Kidney (tissue), 13 donors: ENCODE measurements at regions not wholly inside any gene's neighbourhood (a gene's known extent, or its start where the extent isn't known, plus 50 kb on each side); places are given as distances from the start of the nearest gene placed in this dataset.

Experiments
- DNase-seq, 5 donors: peaks; one replicate each; pipeline ENCODE4 v3.0.0-alpha.2; 2013 to 2020
- FAIRE-seq: peaks from 2 replicates; lab custom pipeline; 2012; peaks lifted over from hg19 to GRCh38; lab: Jason Lieb, UNC
- H3K27ac ChIP-seq, 2 donors: one replicate each; pipeline ENCODE4 v1.7.0; 2013; ENCODE audit warnings: low read depth in 2 of 2, low read length in 2 of 2, inconsistent platforms in 1 of 2
- H3K27me3 ChIP-seq: one replicate; pipeline ENCODE4 v1.7.1; 2013; ENCODE audit warnings: low read length, inconsistent platforms; ENCODE audit not compliant: control insufficient read depth, insufficient read depth
- H3K36me3 ChIP-seq, 3 donors: one replicate each; pipeline versions ENCODE4 v1.7.0 to v1.7.1; 2013; ENCODE audit warnings: low read length in 3 of 3, control low read depth in 1 of 3, inconsistent platforms in 1 of 3; ENCODE audit not compliant: insufficient read depth in 3 of 3, control insufficient read depth in 2 of 3
- H3K4me1 ChIP-seq, 3 donors: one replicate each; pipeline versions ENCODE4 v1.7.0 to v1.7.1; 2013; ENCODE audit warnings: low read length in 3 of 3, inconsistent platforms in 1 of 3, low read depth in 1 of 3; ENCODE audit not compliant: control insufficient read depth in 2 of 3, insufficient read depth in 2 of 3
- H3K4me3 ChIP-seq, 3 donors: one replicate each; pipeline versions ENCODE4 v1.7.0 to v1.8.1; 2013; ENCODE audit warnings: low read length in 3 of 3, control low read depth in 1 of 3, inconsistent platforms in 1 of 3
- H3K9ac ChIP-seq, 3 donors: one replicate each; pipeline versions ENCODE4 v1.7.0 to v1.7.1; 2013; ENCODE audit warnings: low read length in 3 of 3, control low read depth in 1 of 3, inconsistent platforms in 1 of 3
- H3K9me3 ChIP-seq, 3 donors: one replicate each; pipeline versions ENCODE4 v1.7.0 to v1.7.1; 2013; ENCODE audit warnings: low read length in 3 of 3, control low read depth in 1 of 3, inconsistent platforms in 1 of 3; ENCODE audit not compliant: control insufficient read depth in 2 of 3, insufficient read depth in 1 of 3
- intact Hi-C: fragments of 100-400 bp; cut with DNase I; formaldehyde crosslinking; loops from one replicate; pipeline ENCODE4 v1.11.1; 2022
- TF ChIP-seq, protein P1 (sequence below): IDR thresholded peaks from 3 replicates; pipeline ENCODE4 v1.5.1; 2012; ENCODE audit warnings: mild to moderate bottlenecking, moderate library complexity, borderline replicate concordance; ENCODE audit not compliant: insufficient read depth; ENCODE audit errors: extremely low read depth
- donor health status: control.
- donor health status: control.
- donor health status: control.
- donor health status: control.
- donor health status: control.
- donor health status: DM: yes; HTN: yes; CAD: no.
- donor health status: Normal renal cell carcinoma (clear cell type).

DNA sequence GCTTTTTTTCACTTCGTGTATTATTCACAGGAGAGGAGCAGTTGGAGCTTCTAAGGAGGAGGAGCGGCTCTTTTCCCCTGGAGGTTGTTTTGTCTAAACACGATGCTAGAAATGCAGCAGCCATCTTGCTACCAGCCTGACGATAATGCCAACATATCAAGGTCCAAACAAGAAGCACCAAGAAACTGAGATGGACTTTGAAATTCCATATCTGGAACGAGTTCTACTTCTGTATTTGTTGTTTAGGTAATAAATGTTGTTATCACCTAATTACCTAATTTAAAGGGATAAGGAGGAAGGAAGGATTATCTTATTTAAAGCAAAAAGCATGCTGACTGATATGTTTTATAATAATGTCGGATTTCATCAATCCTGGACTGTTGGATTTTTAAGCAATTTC lies 174.4 kb upstream of the TMPO start:
- intact Hi-C loops = no loop called here
- Histone ChIP-seq H3K4me3 (no peak overlapping the region), H3K27ac (no peak overlapping the region), H3K27me3 (no peaks in the 10 kb centered on the region), H3K9me3 (no peaks in the 10 kb centered on the region), H3K4me1 (no peaks in the 10 kb centered on the region), H3K36me3 (no peaks in the 10 kb centered on the region), H3K9ac (no peak overlapping the region)
- TF ChIP-seq, protein P1, sequence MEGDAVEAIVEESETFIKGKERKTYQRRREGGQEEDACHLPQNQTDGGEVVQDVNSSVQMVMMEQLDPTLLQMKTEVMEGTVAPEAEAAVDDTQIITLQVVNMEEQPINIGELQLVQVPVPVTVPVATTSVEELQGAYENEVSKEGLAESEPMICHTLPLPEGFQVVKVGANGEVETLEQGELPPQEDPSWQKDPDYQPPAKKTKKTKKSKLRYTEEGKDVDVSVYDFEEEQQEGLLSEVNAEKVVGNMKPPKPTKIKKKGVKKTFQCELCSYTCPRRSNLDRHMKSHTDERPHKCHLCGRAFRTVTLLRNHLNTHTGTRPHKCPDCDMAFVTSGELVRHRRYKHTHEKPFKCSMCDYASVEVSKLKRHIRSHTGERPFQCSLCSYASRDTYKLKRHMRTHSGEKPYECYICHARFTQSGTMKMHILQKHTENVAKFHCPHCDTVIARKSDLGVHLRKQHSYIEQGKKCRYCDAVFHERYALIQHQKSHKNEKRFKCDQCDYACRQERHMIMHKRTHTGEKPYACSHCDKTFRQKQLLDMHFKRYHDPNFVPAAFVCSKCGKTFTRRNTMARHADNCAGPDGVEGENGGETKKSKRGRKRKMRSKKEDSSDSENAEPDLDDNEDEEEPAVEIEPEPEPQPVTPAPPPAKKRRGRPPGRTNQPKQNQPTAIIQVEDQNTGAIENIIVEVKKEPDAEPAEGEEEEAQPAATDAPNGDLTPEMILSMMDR = no peak
- no peak for DNase-seq
- FAIRE-seq = no peak

DNA sequence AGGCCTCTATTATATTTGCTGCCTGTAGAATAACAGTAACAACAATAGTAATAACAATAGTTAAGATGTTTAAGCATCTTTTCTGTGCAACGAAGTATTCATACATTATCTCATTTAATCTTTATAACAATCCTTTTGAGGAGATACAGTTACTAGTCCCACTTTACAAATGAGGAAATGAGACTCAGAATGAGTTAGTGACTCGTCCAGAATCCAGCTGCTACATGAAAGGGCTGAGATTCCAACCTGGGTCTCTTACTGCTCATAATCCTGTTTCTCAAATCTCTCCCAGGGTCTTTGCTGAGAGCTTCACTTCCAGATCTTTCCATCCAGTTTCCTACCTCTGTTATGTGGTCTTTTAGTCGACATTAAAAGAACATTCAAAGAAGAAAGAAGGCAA lies 173.7 kb upstream of the TMPO start:
- no peak overlapping the region for H3K27ac ChIP-seq
- no peak overlapping the region for H3K4me3 ChIP-seq
- intact Hi-C loops = no loop called here
- no peaks in the 10 kb centered on the region for H3K36me3 ChIP-seq
- DNase-seq = no peak
- H3K9ac ChIP-seq = no peak overlapping the region
- H3K9me3 ChIP-seq = no peaks in the 10 kb centered on the region
- no peaks in the 10 kb centered on the region for H3K27me3 ChIP-seq
- H3K4me1 ChIP-seq = no peaks in the 10 kb centered on the region
- TF ChIP-seq, protein P1 = no peak
- FAIRE-seq = no peak

DNA sequence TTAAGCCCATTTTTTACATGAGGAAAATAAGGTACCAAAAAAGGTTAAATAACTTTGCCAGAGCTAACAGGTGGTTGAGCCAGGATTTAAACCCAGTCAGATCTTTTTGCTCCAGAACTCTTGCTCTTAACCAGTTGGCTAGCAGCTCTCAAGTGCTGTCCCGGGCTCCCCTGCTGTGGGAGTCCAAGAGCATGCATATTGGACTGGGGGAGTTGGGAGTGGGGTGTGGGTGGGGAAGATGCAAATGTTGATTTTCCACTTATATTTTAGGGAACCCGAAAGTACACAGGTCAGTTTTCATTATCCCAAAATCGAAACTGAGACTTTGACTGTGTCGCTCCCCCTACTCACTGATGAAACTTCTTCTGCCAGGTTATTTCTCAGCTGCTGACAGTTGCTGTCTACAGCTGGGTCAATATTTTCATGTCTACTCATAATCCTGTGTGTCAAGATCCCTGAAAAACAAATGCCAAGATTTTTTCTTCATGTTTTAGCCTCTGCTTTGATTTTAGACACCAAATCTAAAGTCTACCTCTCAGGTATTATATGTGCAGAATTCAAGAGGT lies 172.3 kb upstream of the TMPO start:
- Histone ChIP-seq H3K4me3 (no peak overlapping the region), H3K27ac (no peak overlapping the region), H3K4me1 (no peaks in the 10 kb centered on the region), H3K27me3 (no peaks in the 10 kb centered on the region), H3K9ac (no peak overlapping the region), H3K36me3 (no peaks in the 10 kb centered on the region), H3K9me3 (no peaks in the 10 kb centered on the region)
- intact Hi-C loops = no loop called here
- TF ChIP-seq, protein P1 = no peak
- DNase-seq (no peak), FAIRE-seq (no peak)
